Endothelial cell of umbilical vein (primary cell): ENCODE measurements at regions not wholly inside any gene's neighbourhood (a gene's known extent, or its start where the extent isn't known, plus 50 kb on each side); places are given as distances from the start of the nearest gene placed in this dataset.

Experiments
- EZH2 ChIP-seq: IDR thresholded peaks from 2 replicates; pipeline ENCODE4 v1.6.1; 2012; ENCODE audit warnings: borderline replicate concordance, low read depth, mild to moderate bottlenecking, moderate library complexity, low read length, inconsistent platforms; ENCODE audit not compliant: severe bottlenecking
- POLR2A ChIP-seq: IDR thresholded peaks from 2 replicates; pipeline ENCODE4 v1.6.1; 2012; ENCODE audit warnings: low read depth, mild to moderate bottlenecking, control low read depth, low read length
- TF ChIP-seq, protein P1 (sequence below), 2 donors: IDR thresholded peaks; 1 replicate in 1 of 2; 2 replicates in 1 of 2; pipeline ENCODE4 v1.5.1; 2011; ENCODE audit warnings: low read length in 2 of 2, mild to moderate bottlenecking in 2 of 2, moderate library complexity in 2 of 2, control low read depth in 1 of 2, inconsistent platforms in 1 of 2, low read depth in 1 of 2; ENCODE audit not compliant: insufficient read depth in 1 of 2; ENCODE audit errors: extremely low read depth in 1 of 2
- TF ChIP-seq, protein P2 (sequence below): IDR thresholded peaks from 2 replicates; pipeline ENCODE4 v1.6.1; 2011; ENCODE audit not compliant: insufficient read depth, insufficient read length

DNA sequence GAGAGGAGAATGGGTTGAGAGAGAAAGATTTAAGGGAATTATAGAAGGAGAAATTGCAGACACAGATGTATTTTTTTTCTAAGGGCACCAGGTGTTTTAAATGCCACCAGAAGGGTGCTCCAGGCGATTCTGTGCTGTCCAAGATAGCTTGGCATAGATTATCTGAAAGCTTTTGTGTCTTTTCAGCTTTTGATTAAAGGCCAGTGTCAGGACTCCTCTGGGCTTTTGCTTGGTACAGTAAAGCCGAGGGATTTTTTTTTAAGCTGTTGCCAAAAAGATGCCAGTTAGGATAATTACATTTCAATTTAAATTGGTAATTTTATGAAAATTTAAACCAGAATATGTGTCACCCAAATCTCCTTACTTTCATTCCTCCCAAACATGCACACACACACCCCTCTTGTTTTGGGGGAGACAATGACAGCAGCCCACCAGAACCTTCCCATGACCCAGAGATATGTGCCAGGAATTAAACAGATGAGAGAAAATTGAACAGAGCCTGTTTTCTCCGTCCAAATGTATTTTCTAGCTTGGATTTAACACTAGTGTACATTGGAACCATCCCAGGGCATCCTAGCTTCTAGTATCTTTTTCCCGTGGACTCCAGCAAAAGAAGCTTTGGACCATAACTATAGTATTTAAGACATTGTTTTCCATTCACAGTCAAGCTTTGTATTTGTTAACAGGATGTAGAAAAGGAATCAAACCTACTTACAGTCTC lies 670.7 kb upstream of the CXADR start:
- TF ChIP-seq, protein P1, sequence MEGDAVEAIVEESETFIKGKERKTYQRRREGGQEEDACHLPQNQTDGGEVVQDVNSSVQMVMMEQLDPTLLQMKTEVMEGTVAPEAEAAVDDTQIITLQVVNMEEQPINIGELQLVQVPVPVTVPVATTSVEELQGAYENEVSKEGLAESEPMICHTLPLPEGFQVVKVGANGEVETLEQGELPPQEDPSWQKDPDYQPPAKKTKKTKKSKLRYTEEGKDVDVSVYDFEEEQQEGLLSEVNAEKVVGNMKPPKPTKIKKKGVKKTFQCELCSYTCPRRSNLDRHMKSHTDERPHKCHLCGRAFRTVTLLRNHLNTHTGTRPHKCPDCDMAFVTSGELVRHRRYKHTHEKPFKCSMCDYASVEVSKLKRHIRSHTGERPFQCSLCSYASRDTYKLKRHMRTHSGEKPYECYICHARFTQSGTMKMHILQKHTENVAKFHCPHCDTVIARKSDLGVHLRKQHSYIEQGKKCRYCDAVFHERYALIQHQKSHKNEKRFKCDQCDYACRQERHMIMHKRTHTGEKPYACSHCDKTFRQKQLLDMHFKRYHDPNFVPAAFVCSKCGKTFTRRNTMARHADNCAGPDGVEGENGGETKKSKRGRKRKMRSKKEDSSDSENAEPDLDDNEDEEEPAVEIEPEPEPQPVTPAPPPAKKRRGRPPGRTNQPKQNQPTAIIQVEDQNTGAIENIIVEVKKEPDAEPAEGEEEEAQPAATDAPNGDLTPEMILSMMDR (IDR thresholded peaks at IDR 0.05; ENCODE audit: extremely low read depth in 1 of 2, insufficient read depth in 1 of 2, low read depth in 1 of 2, low read length in 2 of 2) = no peak
- TF ChIP-seq POLR2A = no peak
- TF ChIP-seq EZH2 = no peak
- TF ChIP-seq, protein P2, sequence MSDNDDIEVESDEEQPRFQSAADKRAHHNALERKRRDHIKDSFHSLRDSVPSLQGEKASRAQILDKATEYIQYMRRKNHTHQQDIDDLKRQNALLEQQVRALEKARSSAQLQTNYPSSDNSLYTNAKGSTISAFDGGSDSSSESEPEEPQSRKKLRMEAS = no peak
